Mucosa of rectum (tissue), 2 donors: ENCODE measurements at regions not wholly inside any gene's neighbourhood (a gene's known extent, or its start where the extent isn't known, plus 50 kb on each side); places are given as distances from the start of the nearest gene placed in this dataset.

Source experiments
- H3K27ac ChIP-seq, 2 donors: one replicate each; pipeline ENCODE4 v1.7.0; 2013; ENCODE audit warnings: inconsistent platforms in 2 of 2, low read depth in 2 of 2, low read length in 2 of 2
- H3K27me3 ChIP-seq, 2 donors: one replicate each; pipeline ENCODE4 v1.7.0; 2013; ENCODE audit warnings: low read length in 2 of 2; ENCODE audit not compliant: control insufficient read depth in 2 of 2, insufficient read depth in 2 of 2
- H3K36me3 ChIP-seq, 2 donors: one replicate each; pipeline ENCODE4 v1.7.0; 2013; ENCODE audit warnings: low read length in 2 of 2; ENCODE audit not compliant: control insufficient read depth in 2 of 2, insufficient read depth in 2 of 2
- H3K4me1 ChIP-seq, 2 donors: one replicate each; pipeline ENCODE4 v1.7.0; 2013; ENCODE audit warnings: low read length in 2 of 2, mild to moderate bottlenecking in 1 of 2; ENCODE audit not compliant: control insufficient read depth in 2 of 2, insufficient read depth in 2 of 2
- H3K4me3 ChIP-seq, 2 donors: one replicate each; pipeline ENCODE4 v1.7.0; 2013; ENCODE audit warnings: low read length in 2 of 2
- H3K9ac ChIP-seq, 2 donors: one replicate each; pipeline ENCODE4 v1.7.0; 2013; ENCODE audit warnings: low read length in 2 of 2, low read depth in 1 of 2, mild to moderate bottlenecking in 1 of 2
- H3K9me3 ChIP-seq, 2 donors: one replicate each; pipeline ENCODE4 v1.7.0; 2013; ENCODE audit warnings: low read length in 2 of 2; ENCODE audit not compliant: control insufficient read depth in 2 of 2
- donor health status: healthy.
- donor health status: Normal muscosa, but diverticular disease.

GRCh38 chr6:164579035-164579434, 730.4 kb downstream of the C6orf118 start:
- H3K27ac ChIP-seq: no peak overlapping the region
- no peak overlapping the region for H3K4me3 ChIP-seq
- H3K27me3 ChIP-seq: no peaks in the 10 kb centered on the region
- no peak overlapping the region for H3K9ac ChIP-seq
- no peaks in the 10 kb centered on the region for H3K4me1 ChIP-seq
- no peaks in the 10 kb centered on the region for H3K36me3 ChIP-seq
- H3K9me3 ChIP-seq: no peaks in the 10 kb centered on the region

GRCh38 chr6:164578616-164579015, 730.8 kb downstream of the C6orf118 start:
- H3K4me1 ChIP-seq: no peaks in the 10 kb centered on the region
- H3K9me3 ChIP-seq: no peaks in the 10 kb centered on the region
- no peak overlapping the region for H3K27ac ChIP-seq

GRCh38 chr6:164570801-164571200, 738.6 kb downstream of the C6orf118 start:
- Histone ChIP-seq H3K27ac (no peak overlapping the region), H3K36me3 (no peaks in the 10 kb centered on the region), H3K9me3 (no peaks in the 10 kb centered on the region), H3K9ac (no peak overlapping the region), H3K4me3 (no peak overlapping the region), H3K27me3 (no peaks in the 10 kb centered on the region), H3K4me1 (no peaks in the 10 kb centered on the region)

More at GRCh38 chr6:164578616-164579015, 730.8 kb downstream of the C6orf118 start:
- Histone ChIP-seq H3K4me3 (no peak overlapping the region), H3K27me3 (no peaks in the 10 kb centered on the region), H3K36me3 (no peaks in the 10 kb centered on the region), H3K9ac (no peak overlapping the region)

GRCh38 chr6:164569509-164569908, 739.9 kb downstream of the C6orf118 start:
- no peaks in the 10 kb centered on the region for H3K36me3 ChIP-seq
- H3K4me1 ChIP-seq: no peaks in the 10 kb centered on the region
- H3K27me3 ChIP-seq: no peaks in the 10 kb centered on the region
- H3K9me3 ChIP-seq: no peaks in the 10 kb centered on the region
- no peak overlapping the region for H3K27ac ChIP-seq
- H3K9ac ChIP-seq: no peak overlapping the region
- H3K4me3 ChIP-seq: no peak overlapping the region

DNA sequence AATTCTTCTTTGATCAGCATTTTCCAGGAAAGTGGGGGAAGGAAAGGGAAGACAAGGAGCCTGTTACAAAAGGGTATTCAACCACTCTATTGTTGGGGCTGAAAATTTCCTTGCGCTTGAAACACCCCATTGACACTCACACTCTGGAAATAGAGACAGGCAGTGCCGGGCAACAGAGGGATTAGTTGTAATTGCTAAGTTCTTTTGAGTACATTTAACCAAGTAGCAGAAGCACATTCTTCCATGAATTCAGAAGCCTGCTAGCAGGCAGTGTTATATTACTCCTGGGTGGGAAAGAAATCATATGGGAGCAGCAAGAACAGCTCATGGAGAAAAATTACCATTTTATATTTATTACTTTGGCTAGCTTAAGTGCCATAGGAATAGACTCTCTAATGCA, 745.5 kb downstream of the C6orf118 start:
- no peaks in the 10 kb centered on the region for H3K4me1 ChIP-seq
- H3K9me3 ChIP-seq: peaks cover 4 to 5% of the 10 kb centered on the region in 2 donors
- H3K27me3 ChIP-seq: no peaks in the 10 kb centered on the region
- no peak overlapping the region for H3K4me3 ChIP-seq
- no peak overlapping the region for H3K27ac ChIP-seq
- H3K36me3 ChIP-seq: no peaks in the 10 kb centered on the region
- H3K9ac ChIP-seq: no peak overlapping the region

DNA sequence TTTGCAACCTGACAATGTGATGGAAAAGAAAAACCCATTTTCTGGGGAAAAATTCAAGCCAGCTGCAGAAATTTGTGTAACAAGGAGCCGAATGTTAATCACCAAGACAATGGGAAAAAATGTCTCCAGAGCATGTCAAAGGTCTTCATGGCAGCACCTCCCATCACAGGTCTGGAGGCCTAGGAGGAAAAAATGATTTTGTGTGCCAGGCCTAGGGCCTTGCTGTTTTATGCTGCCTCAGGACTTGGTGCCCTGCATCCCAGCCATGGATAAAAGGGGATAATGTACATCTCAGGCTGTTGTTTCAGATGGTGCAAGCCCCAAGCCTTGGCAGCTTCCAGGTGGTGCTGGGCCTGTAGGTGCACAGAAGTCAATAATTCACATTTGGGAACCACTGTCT, 747.7 kb downstream of the C6orf118 start:
- Histone ChIP-seq H3K4me1 (no peaks in the 10 kb centered on the region), H3K36me3 (no peaks in the 10 kb centered on the region), H3K27ac (no peak overlapping the region), H3K9me3 (peaks cover 4 to 5% of the 10 kb centered on the region in 2 donors), H3K4me3 (no peak overlapping the region), H3K27me3 (no peaks in the 10 kb centered on the region), H3K9ac (no peak overlapping the region)

- no peak overlapping the region for H3K4me3 ChIP-seq
These were observed 754.5 kb downstream of the C6orf118 start for GRCh38 chr6:164554700-164555476.

GRCh38 chr6:164554226-164554625, 755.2 kb downstream of the C6orf118 start:
- Histone ChIP-seq H3K27ac (no peak overlapping the region), H3K9ac (no peak overlapping the region), H3K4me1 (no peaks in the 10 kb centered on the region), H3K4me3 (no peak overlapping the region), H3K27me3 (no peaks in the 10 kb centered on the region), H3K36me3 (no peaks in the 10 kb centered on the region), H3K9me3 (peaks cover 0 to 2% of the 10 kb centered on the region in 2 donors)

More at GRCh38 chr6:164554700-164555476, 754.5 kb downstream of the C6orf118 start:
- Histone ChIP-seq H3K9me3 (peaks cover 0 to 2% of the 10 kb centered on the region in 2 donors), H3K4me1 (no peaks in the 10 kb centered on the region), H3K36me3 (no peaks in the 10 kb centered on the region), H3K27me3 (no peaks in the 10 kb centered on the region), H3K9ac (no peak overlapping the region), H3K27ac (no peak overlapping the region)

DNA sequence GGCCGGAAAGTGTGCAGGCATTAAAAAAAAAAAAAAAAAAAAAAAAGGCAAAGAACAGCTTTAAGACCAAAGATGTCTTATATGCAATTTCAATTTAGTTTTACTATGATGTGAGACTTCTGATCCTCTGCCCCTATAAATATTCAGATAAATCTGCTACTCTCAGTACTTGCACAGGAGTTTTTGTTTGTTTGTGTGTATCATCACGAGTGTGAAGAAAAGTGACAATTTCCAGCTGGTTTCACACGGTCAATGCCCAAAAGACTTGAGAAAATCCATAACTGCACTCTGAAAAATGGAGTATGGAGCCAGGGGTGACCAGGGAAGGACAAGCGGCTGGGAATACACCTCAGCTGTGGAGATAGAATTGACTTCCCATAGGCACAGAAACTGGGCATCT, 757.7 kb downstream of the C6orf118 start:
- H3K9ac ChIP-seq: no peak overlapping the region
- H3K27me3 ChIP-seq: no peaks in the 10 kb centered on the region
- H3K4me1 ChIP-seq: no peaks in the 10 kb centered on the region
- H3K36me3 ChIP-seq: no peaks in the 10 kb centered on the region
- H3K4me3 ChIP-seq: no peak overlapping the region
- no peak overlapping the region for H3K27ac ChIP-seq
- H3K9me3 ChIP-seq: peaks cover 0 to 2% of the 10 kb centered on the region in 2 donors

- Histone ChIP-seq H3K9ac (no peak overlapping the region), H3K27me3 (no peaks in the 10 kb centered on the region), H3K4me3 (no peak overlapping the region), H3K27ac (no peak overlapping the region), H3K4me1 (no peaks in the 10 kb centered on the region), H3K36me3 (no peaks in the 10 kb centered on the region), H3K9me3 (peaks cover 0 to 3% of the 10 kb centered on the region in 2 donors)
These were observed 762.3 kb downstream of the C6orf118 start for GRCh38 chr6:164547076-164547475.
